Ishikawa (cell line): ENCODE measurements at regions not wholly inside any gene's neighbourhood (a gene's known extent, or its start where the extent isn't known, plus 50 kb on each side); places are given as distances from the start of the nearest gene placed in this dataset.

Experiments
- EP300 ChIP-seq: IDR thresholded peaks from 2 replicates; pipeline ENCODE4 v1.6.1; 2012; ENCODE audit warnings: borderline replicate concordance
- RAD21 ChIP-seq: IDR thresholded peaks from 2 replicates; pipeline ENCODE4 v1.6.1; 2012; ENCODE audit warnings: low read depth
- YY1 ChIP-seq: IDR thresholded peaks from 2 replicates; pipeline ENCODE4 v1.6.1; 2012; ENCODE audit warnings: low read depth
- TF ChIP-seq, protein P1 (sequence below): IDR thresholded peaks from 2 replicates; pipeline ENCODE4 v1.6.1; 2012

GRCh38 chr16:16869746-16870145 is 490.8 kb downstream of the NPIPA7 start:
- TF ChIP-seq, protein P1, sequence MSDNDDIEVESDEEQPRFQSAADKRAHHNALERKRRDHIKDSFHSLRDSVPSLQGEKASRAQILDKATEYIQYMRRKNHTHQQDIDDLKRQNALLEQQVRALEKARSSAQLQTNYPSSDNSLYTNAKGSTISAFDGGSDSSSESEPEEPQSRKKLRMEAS = no peak
- TF ChIP-seq EP300 (no peak), RAD21 (no peak), YY1 (no peak)
